Gastroesophageal sphincter (tissue), 3 donors: ENCODE measurements at regions not wholly inside any gene's neighbourhood (a gene's known extent, or its start where the extent isn't known, plus 50 kb on each side); places are given as distances from the start of the nearest gene placed in this dataset.

ENCODE experiments used
- POLR2A ChIP-seq, 2 donors: fragments of 450-650 bp; IDR thresholded peaks; one replicate each; pipeline ENCODE4 v1.6.1; 2017; ENCODE audit warnings: antibody characterized with exemption in 2 of 2, mild to moderate bottlenecking in 2 of 2, moderate library complexity in 1 of 2
- POLR2AphosphoS5 ChIP-seq: sonication (generic); formaldehyde crosslinking; IDR thresholded peaks from one replicate; pipeline ENCODE4 v1.6.1; 2017; ENCODE audit warnings: antibody characterized with exemption
- TF ChIP-seq, protein P1 (sequence below), 4 experiments: fragments of 200-600 bp in 2 of 4; fragments of 450-650 bp in 2 of 4; sonication (generic) in 1 of 4; IDR thresholded peaks; one replicate each; pipeline ENCODE4 v1.5.1; 2017 to 2019; ENCODE audit warnings: antibody characterized with exemption in 4 of 4, mild to moderate bottlenecking in 2 of 4, moderate library complexity in 2 of 4

DNA sequence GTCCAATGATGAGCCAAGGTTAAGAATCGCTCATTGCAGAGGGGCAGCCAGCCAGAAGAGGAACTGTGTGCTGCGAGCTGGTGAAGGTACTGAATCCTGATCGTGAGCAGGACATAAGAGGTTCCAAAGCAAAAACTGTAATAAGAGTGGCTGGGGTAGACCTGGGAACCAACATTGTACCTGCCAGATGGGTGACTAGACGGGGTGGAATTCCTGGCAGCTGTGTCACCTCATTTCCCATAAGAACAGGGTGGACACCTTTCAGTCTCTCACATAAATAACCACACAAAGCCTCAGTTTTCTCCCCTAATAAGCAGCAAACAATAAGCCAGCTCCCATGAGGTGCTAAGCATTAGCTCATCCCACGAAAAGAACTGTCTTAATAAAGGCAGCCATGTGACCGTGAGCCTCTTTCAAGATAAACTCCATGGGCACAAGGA, 290.3 kb downstream of the SOX9 start:
- TF ChIP-seq, protein P1, sequence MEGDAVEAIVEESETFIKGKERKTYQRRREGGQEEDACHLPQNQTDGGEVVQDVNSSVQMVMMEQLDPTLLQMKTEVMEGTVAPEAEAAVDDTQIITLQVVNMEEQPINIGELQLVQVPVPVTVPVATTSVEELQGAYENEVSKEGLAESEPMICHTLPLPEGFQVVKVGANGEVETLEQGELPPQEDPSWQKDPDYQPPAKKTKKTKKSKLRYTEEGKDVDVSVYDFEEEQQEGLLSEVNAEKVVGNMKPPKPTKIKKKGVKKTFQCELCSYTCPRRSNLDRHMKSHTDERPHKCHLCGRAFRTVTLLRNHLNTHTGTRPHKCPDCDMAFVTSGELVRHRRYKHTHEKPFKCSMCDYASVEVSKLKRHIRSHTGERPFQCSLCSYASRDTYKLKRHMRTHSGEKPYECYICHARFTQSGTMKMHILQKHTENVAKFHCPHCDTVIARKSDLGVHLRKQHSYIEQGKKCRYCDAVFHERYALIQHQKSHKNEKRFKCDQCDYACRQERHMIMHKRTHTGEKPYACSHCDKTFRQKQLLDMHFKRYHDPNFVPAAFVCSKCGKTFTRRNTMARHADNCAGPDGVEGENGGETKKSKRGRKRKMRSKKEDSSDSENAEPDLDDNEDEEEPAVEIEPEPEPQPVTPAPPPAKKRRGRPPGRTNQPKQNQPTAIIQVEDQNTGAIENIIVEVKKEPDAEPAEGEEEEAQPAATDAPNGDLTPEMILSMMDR (IDR thresholded peaks at IDR 0.05) = no peak
- TF ChIP-seq POLR2AphosphoS5 = no peak
- no peak for TF ChIP-seq POLR2A (IDR thresholded peaks at IDR 0.05)
